SU-DHL-6 (cell line): ENCODE measurements at regions not wholly inside any gene's neighbourhood (a gene's known extent, or its start where the extent isn't known, plus 50 kb on each side); places are given as distances from the start of the nearest gene placed in this dataset.
"Not testable (repeated sequence)": the region's sequence is repeated elsewhere in the genome, so short reads cannot be mapped to it uniquely, and the experiment has no call there.

Experiments
- H2AFZ ChIP-seq: fragments of 200-600 bp; sonication (generic); 2 replicates; pipeline ENCODE4 v1.6.1; 2014; ENCODE audit warnings: low read depth, mild to moderate bottlenecking, moderate library complexity, mixed read lengths, antibody characterized with exemption, low read length; ENCODE audit not compliant: severe bottlenecking
- H3F3A ChIP-seq: fragments of 200-600 bp; shearing (Covaris generic); 2 replicates; pipeline ENCODE4 v1.6.0; 2016; ENCODE audit warnings: antibody characterized with exemption, mild to moderate bottlenecking; ENCODE audit not compliant: insufficient read depth
- H3K27ac ChIP-seq: fragments of 200-600 bp; sonication (generic); 2 replicates; pipeline ENCODE4 v1.5.1; 2016; ENCODE audit warnings: low read depth, mild to moderate bottlenecking, low read length, moderate library complexity, mixed read lengths
- H3K27me3 ChIP-seq: fragments of 200-600 bp; sonication (generic), shearing (Covaris generic); 2 replicates; pipeline ENCODE4 v1.6.0; 2014; ENCODE audit warnings: mild to moderate bottlenecking, low read length
- H3K36me3 ChIP-seq: fragments of 200-600 bp; sonication (generic); 2 replicates; pipeline ENCODE4 v1.6.1; 2014; ENCODE audit warnings: mild to moderate bottlenecking, low read length, mixed read lengths
- H3K4me2 ChIP-seq: fragments of 300-600, 200-600 bp; shearing (Covaris generic), sonication (generic); 2 replicates; pipeline ENCODE4 v1.6.0; 2014; ENCODE audit warnings: low read length, low read depth, mild to moderate bottlenecking; ENCODE audit not compliant: poor library complexity, severe bottlenecking
- H3K4me3 ChIP-seq: fragments of 200-600 bp; sonication (generic); 2 replicates; pipeline ENCODE4 v1.5.1; 2014; ENCODE audit warnings: antibody characterized with exemption, low read length, mild to moderate bottlenecking, mixed read lengths; ENCODE audit not compliant: insufficient read depth, poor library complexity, severe bottlenecking
- H3K79me2 ChIP-seq: fragments of 200-600 bp; sonication (generic); 2 replicates; pipeline ENCODE4 v1.6.1; 2014; ENCODE audit warnings: mild to moderate bottlenecking, low read length, moderate library complexity; ENCODE audit not compliant: insufficient read depth
- H3K9ac ChIP-seq: fragments of 200-600 bp; sonication (generic); 2 replicates; pipeline ENCODE4 v1.7.0; 2014; ENCODE audit warnings: mild to moderate bottlenecking, low read length
- H3K9me2 ChIP-seq: fragments of 200-600 bp; sonication (generic); replicated peaks from 2 replicates; pipeline ENCODE4 v1.6.1; 2014; ENCODE audit warnings: low read length; ENCODE audit not compliant: insufficient read depth
- H3K9me3 ChIP-seq: fragments of 200-600 bp; sonication (generic); 2 replicates; pipeline ENCODE4 v1.6.1; 2014; ENCODE audit warnings: low read length, mixed read lengths; ENCODE audit not compliant: insufficient read depth
- H4K20me1 ChIP-seq: fragments of 200-600 bp; sonication (generic); 2 replicates; pipeline ENCODE4 v1.6.1; 2014; ENCODE audit warnings: low read depth, mild to moderate bottlenecking, antibody characterized with exemption, low read length, moderate library complexity, mixed read lengths
- CTCF ChIP-seq: fragments of 200-600 bp; sonication (generic); IDR thresholded peaks from one replicate; pipeline ENCODE4 v1.5.1; 2017; ENCODE audit warnings: antibody characterized with exemption, mild to moderate bottlenecking, low read length, moderate library complexity; ENCODE audit not compliant: insufficient read depth, poor library complexity, severe bottlenecking
- EZH2phosphoT487 ChIP-seq: fragments of 200-600 bp; sonication (generic), shearing (Covaris generic); conservative IDR thresholded peaks from 2 replicates; pipeline ENCODE4 v1.6.1; 2018; ENCODE audit warnings: mild to moderate bottlenecking, antibody characterized with exemption, low read length, moderate library complexity, mixed read lengths

DNA sequence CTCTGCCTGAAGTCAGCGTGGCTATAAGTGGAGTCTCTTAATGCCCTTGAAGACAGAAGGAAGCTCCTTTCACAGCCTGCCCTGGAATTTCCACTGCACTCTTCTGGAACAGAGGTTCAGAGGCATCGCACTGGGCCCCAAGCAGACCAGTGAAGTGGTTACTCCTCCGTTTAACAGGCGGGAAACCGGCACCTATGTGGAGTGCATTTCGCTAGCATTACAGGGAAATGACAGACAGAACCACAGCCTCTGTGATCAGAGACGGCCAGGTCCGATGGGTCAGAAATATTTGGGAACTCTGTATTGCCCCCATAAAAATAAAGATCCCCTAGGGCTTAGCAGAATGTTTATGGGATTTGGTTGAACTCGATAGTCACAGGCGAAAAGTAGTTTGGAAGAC is 406.9 kb upstream of the PRKCQ start:
- Histone ChIP-seq H3K4me2 (no peak overlapping the region), H3K79me2 (no peaks in the 10 kb centered on the region), H3K9ac (no peak overlapping the region), H3K9me2 (no peaks in the 10 kb centered on the region), H3F3A (no peaks in the 10 kb centered on the region), H3K36me3 (no peaks in the 10 kb centered on the region), H3K27me3 (no peaks in the 10 kb centered on the region), H3K9me3 (no peaks in the 10 kb centered on the region), H3K4me3 (no peak overlapping the region), H2AFZ (no peak overlapping the region), H4K20me1 (no peaks in the 10 kb centered on the region), H3K27ac (no peak overlapping the region)
- TF ChIP-seq EZH2phosphoT487 (no peak), CTCF (no peak)

GRCh38 chr10:6985644-6986043 is 405.6 kb upstream of the PRKCQ start:
- H3K36me3 ChIP-seq = no peaks in the 10 kb centered on the region
- H3K4me2 ChIP-seq = no peak overlapping the region
- no peaks in the 10 kb centered on the region for H3K9me2 ChIP-seq
- no peaks in the 10 kb centered on the region for H3K27me3 ChIP-seq
- H3K9ac ChIP-seq = no peak overlapping the region
- TF ChIP-seq EZH2phosphoT487 (no peak), CTCF (no peak)
- no peak overlapping the region for H2AFZ ChIP-seq
- H3F3A ChIP-seq = no peaks in the 10 kb centered on the region
- H3K27ac ChIP-seq = no peak overlapping the region
- no peaks in the 10 kb centered on the region for H4K20me1 ChIP-seq
- no peak overlapping the region for H3K4me3 ChIP-seq
- no peaks in the 10 kb centered on the region for H3K79me2 ChIP-seq
- H3K9me3 ChIP-seq = no peaks in the 10 kb centered on the region

- Histone ChIP-seq H3K9me3 (no peaks in the 10 kb centered on the region), H3K27me3 (no peaks in the 10 kb centered on the region), H3K79me2 (no peaks in the 10 kb centered on the region), H2AFZ (no peak overlapping the region), H3K4me2 (no peak overlapping the region), H3K9ac (no peak overlapping the region), H3K36me3 (no peaks in the 10 kb centered on the region), H4K20me1 (no peaks in the 10 kb centered on the region), H3K4me3 (no peak overlapping the region), H3K9me2 (no peaks in the 10 kb centered on the region), H3F3A (no peaks in the 10 kb centered on the region), H3K27ac (no peak overlapping the region)
- no peak for TF ChIP-seq CTCF
- no peak for TF ChIP-seq EZH2phosphoT487
Observed at GRCh38 chr10:6984971-6985370, 404.9 kb upstream of the PRKCQ start.

GRCh38 chr10:6984016-6984415 is 403.9 kb upstream of the PRKCQ start:
- H2AFZ ChIP-seq, H3K4me2 ChIP-seq, H3K9me3 ChIP-seq, H4K20me1 ChIP-seq, H3K9ac ChIP-seq, H3K79me2 ChIP-seq, H3K4me3 ChIP-seq, H3K9me2 ChIP-seq, H3K27me3 ChIP-seq, H3F3A ChIP-seq, H3K27ac ChIP-seq, H3K36me3 ChIP-seq: not testable (repeated sequence)
